GM12891 (cell line): ENCODE measurements at regions not wholly inside any gene's neighbourhood (a gene's known extent, or its start where the extent isn't known, plus 50 kb on each side); places are given as distances from the start of the nearest gene placed in this dataset.

Source experiments
- DNase-seq: peaks from one replicate; pipeline ENCODE4 v3.0.0; 2011; ENCODE audit warnings: low spot score; ENCODE audit not compliant: insufficient read length
- FAIRE-seq: peaks from 2 replicates; lab custom pipeline; 2011; peaks lifted over from hg19 to GRCh38; lab: Jason Lieb, UNC
- PAX5 ChIP-seq: IDR thresholded peaks from 2 replicates; pipeline ENCODE4 v1.6.1; 2011; ENCODE audit warnings: low read length, moderate library complexity, mild to moderate bottlenecking; ENCODE audit not compliant: insufficient read depth, severe bottlenecking
- POLR2A ChIP-seq: IDR thresholded peaks from 2 replicates; pipeline ENCODE4 v1.6.1; 2011; ENCODE audit warnings: low read depth, low read length, control low read depth
- POLR2AphosphoS5 ChIP-seq: IDR thresholded peaks from 2 replicates; pipeline ENCODE4 v1.6.1; 2011; ENCODE audit warnings: low read depth, low read length, control low read depth
- POU2F2 ChIP-seq: IDR thresholded peaks from 2 replicates; pipeline ENCODE4 v1.6.1; 2011; ENCODE audit warnings: low read depth, mild to moderate bottlenecking, control low read depth, low read length, moderate library complexity
- SPI1 ChIP-seq: IDR thresholded peaks from 2 replicates; pipeline ENCODE4 v1.6.1; 2011; ENCODE audit warnings: low read depth, low read length, control low read depth
- TAF1 ChIP-seq: IDR thresholded peaks from 2 replicates; pipeline ENCODE4 v1.6.1; 2011; ENCODE audit warnings: low read depth, low read length, control low read depth

GRCh38 chr2:145157036-145157675 lies 637.2 kb upstream of the ZEB2 start:
- no peak for DNase-seq
- FAIRE-seq = no peak
- no peak for TF ChIP-seq TAF1
- TF ChIP-seq PAX5 = no peak

- FAIRE-seq (no peak), DNase-seq (no peak)
- TF ChIP-seq POLR2A = no peak
- no peak for TF ChIP-seq SPI1
- no peak for TF ChIP-seq POLR2AphosphoS5
- no peak for TF ChIP-seq POU2F2
- TF ChIP-seq TAF1 = no peak
- no peak for TF ChIP-seq PAX5
These were observed 636.3 kb upstream of the ZEB2 start for GRCh38 chr2:145156199-145156598.

- TF ChIP-seq TAF1 (no peak), SPI1 (no peak), POU2F2 (no peak), POLR2A (no peak), POLR2AphosphoS5 (no peak), PAX5 (no peak)
- DNase-seq = no peak
- no peak for FAIRE-seq
These were observed 635.3 kb upstream of the ZEB2 start for GRCh38 chr2:145155196-145155595.

- no peak for DNase-seq
- TF ChIP-seq POU2F2 = no peak
- no peak for TF ChIP-seq TAF1
- TF ChIP-seq POLR2AphosphoS5 = no peak
- no peak for TF ChIP-seq POLR2A
- TF ChIP-seq SPI1 = no peak
- no peak for TF ChIP-seq PAX5
- FAIRE-seq = no peak
These were observed 634.8 kb upstream of the ZEB2 start for GRCh38 chr2:145154731-145155130.

GRCh38 chr2:145146691-145147090 lies 626.8 kb upstream of the ZEB2 start:
- DNase-seq (no peak), FAIRE-seq (no peak)
- TF ChIP-seq PAX5 = no peak
- no peak for TF ChIP-seq POLR2A
- TF ChIP-seq POU2F2 = no peak
- no peak for TF ChIP-seq TAF1
- no peak for TF ChIP-seq POLR2AphosphoS5
- TF ChIP-seq SPI1 = no peak

GRCh38 chr2:145144131-145144728 lies 624.3 kb upstream of the ZEB2 start:
- no peak for TF ChIP-seq PAX5
- no peak for TF ChIP-seq TAF1
- TF ChIP-seq SPI1 = no peak
- no peak for TF ChIP-seq POLR2A
- no peak for TF ChIP-seq POU2F2
- TF ChIP-seq POLR2AphosphoS5 = no peak
- DNase-seq = no peak
- no peak for FAIRE-seq

GRCh38 chr2:145141981-145142380 lies 622.1 kb upstream of the ZEB2 start:
- no peak for DNase-seq
- FAIRE-seq = no peak
- TF ChIP-seq SPI1 = no peak
- TF ChIP-seq PAX5 = no peak
- TF ChIP-seq POLR2AphosphoS5 = no peak
- TF ChIP-seq TAF1 = no peak
- no peak for TF ChIP-seq POLR2A
- no peak for TF ChIP-seq POU2F2

- TF ChIP-seq POLR2A (no peak), TAF1 (no peak), PAX5 (no peak), SPI1 (no peak), POU2F2 (no peak), POLR2AphosphoS5 (no peak)
- DNase-seq (no peak), FAIRE-seq (no peak)
These were observed 620.7 kb upstream of the ZEB2 start for GRCh38 chr2:145140658-145141057.

- no peak for TF ChIP-seq TAF1
- TF ChIP-seq SPI1 = no peak
- TF ChIP-seq POLR2A = no peak
- TF ChIP-seq PAX5 = no peak
- no peak for TF ChIP-seq POLR2AphosphoS5
- TF ChIP-seq POU2F2 = no peak
- no peak for FAIRE-seq
These were observed 618.7 kb upstream of the ZEB2 start for GRCh38 chr2:145138626-145139025.

More at GRCh38 chr2:145138626-145139025, 618.7 kb upstream of the ZEB2 start:
- no peak for DNase-seq
